ENCODE measurements at regions not wholly inside any gene's neighbourhood (a gene's known extent, or its start where the extent isn't known, plus 50 kb on each side); places are given as distances from the start of the nearest gene placed in this dataset.

DNA sequence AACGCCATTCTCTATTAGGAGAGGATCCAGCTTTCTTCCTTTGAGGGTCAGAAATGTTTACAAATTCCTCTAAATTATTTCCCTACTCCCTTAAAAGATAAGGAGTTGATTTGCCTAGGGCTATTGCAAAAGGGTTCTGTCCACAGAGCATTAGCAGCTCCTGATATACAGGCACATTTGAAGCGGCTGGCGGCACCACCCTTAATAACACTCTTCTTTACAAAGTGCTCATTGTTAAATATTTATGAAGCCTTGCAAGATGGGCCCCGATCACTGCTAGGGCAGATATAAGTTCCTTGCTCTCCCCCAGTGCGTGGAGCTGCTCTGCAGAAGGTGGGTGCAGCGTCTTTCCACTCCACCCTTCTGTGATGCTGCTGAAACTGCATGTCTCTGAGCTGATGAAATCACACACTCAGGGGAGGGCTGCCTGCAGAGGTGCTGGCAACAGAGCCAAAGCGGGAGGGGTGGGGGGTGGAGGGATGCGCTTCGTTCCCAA, 116.7 kb upstream of the NTM start:
- Histone ChIP-seq H3K36me3 (ENCODE audit: control insufficient read depth, insufficient read depth, low read length) (no peaks in the 10 kb centered on the region), H2BK15ac (replicated peaks; ENCODE audit: low read depth) (no peak overlapping the region), H2BK120ac (ENCODE audit: low read depth, low read length) (peak overlapping the region; percentile 95), H3K79me1 (ENCODE audit: low read length) (no peaks in the 10 kb centered on the region), H2AK5ac (ENCODE audit: low read length) (no peak overlapping the region), H3K9ac (ENCODE audit: low read length) (peak overlapping the region; percentile 57), H4K8ac (ENCODE audit: low read depth, low read length) (no peak overlapping the region), H4K5ac (ENCODE audit: low read length) (peak overlapping the region; percentile 5), H3K23ac (ENCODE audit: low read length) (no peak overlapping the region), H3K27ac (ENCODE audit: low read depth, low read length) (peak overlapping the region; percentile 97), H3K4me1 (ENCODE audit: control insufficient read depth, low read depth, low read length) (peaks cover 3% of the 10 kb centered on the region), H3K4me3 (ENCODE audit: low read length) (no peak overlapping the region), H3K56ac (ENCODE audit: low read length) (peak overlapping the region; percentile 88), H3K4me2 (ENCODE audit: low read length) (peak overlapping the region; percentile 43), H2BK5ac (ENCODE audit: low read length) (peak overlapping the region; percentile 87), H3K27me3 (ENCODE audit: insufficient read depth, low read length, poor library complexity) (no peaks in the 10 kb centered on the region), H3K4ac (ENCODE audit: low read depth, low read length) (no peak overlapping the region), H3K18ac (ENCODE audit: low read length) (peak overlapping the region; percentile 99), H3K79me2 (ENCODE audit: control insufficient read depth, insufficient read depth, low read length) (no peaks in the 10 kb centered on the region)
- DNase-seq, result peak; percentile 96
- WGBS (ENCODE audit: extremely low coverage, insufficient coverage, low lambda C conversion rate), result no CpG with 5 or more reads among the region's 9 CpGs

DNA sequence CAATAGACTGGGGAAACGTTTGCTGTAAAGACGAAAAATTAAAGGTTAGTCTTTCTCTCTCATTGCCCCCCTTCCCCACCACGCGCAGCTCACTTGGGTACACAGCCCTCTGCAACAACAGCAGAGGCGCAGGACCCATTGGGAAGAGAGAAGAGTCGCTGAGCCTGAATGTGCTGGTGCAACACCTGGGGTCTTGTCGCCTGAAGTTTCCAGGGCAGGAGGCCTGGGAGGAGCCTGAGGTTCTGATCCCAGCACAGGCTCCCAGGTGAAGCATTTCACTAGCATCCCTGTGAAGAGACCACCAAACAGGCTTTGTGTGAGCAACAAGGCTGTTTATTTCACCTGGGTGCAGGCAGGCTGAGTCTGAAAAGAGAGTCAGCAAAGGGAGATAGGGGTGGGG, 116.2 kb upstream of the NTM start:
- peak overlapping the region; percentile 59 for H2BK5ac ChIP-seq (ENCODE audit: low read length)
- peak overlapping the region; percentile 99 for H3K18ac ChIP-seq (ENCODE audit: low read length)
- H3K79me1 ChIP-seq (ENCODE audit: low read length), result no peaks in the 10 kb centered on the region
- no peak overlapping the region for H4K5ac ChIP-seq (ENCODE audit: low read length)
- H3K4me3 ChIP-seq (ENCODE audit: low read length), result no peak overlapping the region
- peak overlapping the region; percentile 96 for H3K4ac ChIP-seq (ENCODE audit: low read depth, low read length)
- no peaks in the 10 kb centered on the region for H3K36me3 ChIP-seq (ENCODE audit: control insufficient read depth, insufficient read depth, low read length)
- peaks cover 3% of the 10 kb centered on the region for H3K4me1 ChIP-seq (ENCODE audit: control insufficient read depth, low read depth, low read length)
- H3K56ac ChIP-seq (ENCODE audit: low read length), result peak overlapping the region; percentile 76
- peak overlapping the region; percentile 97 for H3K27ac ChIP-seq (ENCODE audit: low read depth, low read length)
- no peak overlapping the region for H3K23ac ChIP-seq (ENCODE audit: low read length)
- H3K79me2 ChIP-seq (ENCODE audit: control insufficient read depth, insufficient read depth, low read length), result no peaks in the 10 kb centered on the region
- peak overlapping the region; percentile 41 for H3K9ac ChIP-seq (ENCODE audit: low read length)
- no peak overlapping the region for H4K8ac ChIP-seq (ENCODE audit: low read depth, low read length)
- H2AK5ac ChIP-seq (ENCODE audit: low read length), result no peak overlapping the region
- H2BK120ac ChIP-seq (ENCODE audit: low read depth, low read length), result peak overlapping the region; percentile 95
- no peaks in the 10 kb centered on the region for H3K27me3 ChIP-seq (ENCODE audit: insufficient read depth, low read length, poor library complexity)
- no CpG with 5 or more reads among the region's 7 CpGs for WGBS (ENCODE audit: extremely low coverage, insufficient coverage, low lambda C conversion rate)
- H3K4me2 ChIP-seq (ENCODE audit: low read length), result no peak overlapping the region
- peak; percentile 88 for DNase-seq
- peak overlapping the region; percentile 87 for H2BK15ac ChIP-seq (replicated peaks; ENCODE audit: low read depth)

DNA sequence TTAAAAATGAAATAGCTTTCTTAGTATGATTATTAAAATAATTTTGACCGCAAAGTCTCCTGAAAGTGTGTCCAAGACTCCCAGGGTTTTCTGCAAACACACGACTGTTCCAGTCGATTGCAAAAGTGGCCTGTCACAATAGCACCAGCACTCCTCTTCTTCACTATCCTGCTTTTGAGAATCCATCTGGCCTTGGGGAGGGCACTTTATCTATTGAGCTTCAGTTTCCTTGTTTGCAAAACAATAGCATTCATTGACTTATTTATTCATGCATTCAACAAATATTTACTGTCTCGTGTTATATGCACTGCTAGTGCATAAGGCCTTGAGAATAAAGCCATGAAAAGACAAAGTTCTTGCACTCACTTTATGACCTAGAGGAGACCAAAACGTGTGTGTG, 96.2 kb upstream of the NTM start:
- Histone ChIP-seq H3K4me1 (ENCODE audit: control insufficient read depth, low read depth, low read length) (no peaks in the 10 kb centered on the region), H3K79me2 (ENCODE audit: control insufficient read depth, insufficient read depth, low read length) (no peaks in the 10 kb centered on the region), H4K5ac (ENCODE audit: low read length) (no peak overlapping the region), H3K56ac (ENCODE audit: low read length) (no peak overlapping the region), H3K4me3 (ENCODE audit: low read length) (no peak overlapping the region), H3K36me3 (ENCODE audit: control insufficient read depth, insufficient read depth, low read length) (no peaks in the 10 kb centered on the region), H3K27ac (ENCODE audit: low read depth, low read length) (no peak overlapping the region), H3K27me3 (ENCODE audit: insufficient read depth, low read length, poor library complexity) (no peaks in the 10 kb centered on the region), H3K4ac (ENCODE audit: low read depth, low read length) (no peak overlapping the region), H3K9ac (ENCODE audit: low read length) (no peak overlapping the region), H4K8ac (ENCODE audit: low read depth, low read length) (no peak overlapping the region), H3K4me2 (ENCODE audit: low read length) (no peak overlapping the region), H2BK15ac (replicated peaks; ENCODE audit: low read depth) (no peak overlapping the region), H2BK120ac (ENCODE audit: low read depth, low read length) (no peak overlapping the region), H2BK5ac (ENCODE audit: low read length) (no peak overlapping the region), H3K18ac (ENCODE audit: low read length) (no peak overlapping the region), H2AK5ac (ENCODE audit: low read length) (no peak overlapping the region), H3K79me1 (ENCODE audit: low read length) (no peaks in the 10 kb centered on the region), H3K23ac (ENCODE audit: low read length) (no peak overlapping the region)
- DNase-seq, result no peak
- no CpG with 5 or more reads among the region's 5 CpGs for WGBS (ENCODE audit: extremely low coverage, insufficient coverage, low lambda C conversion rate)

DNA sequence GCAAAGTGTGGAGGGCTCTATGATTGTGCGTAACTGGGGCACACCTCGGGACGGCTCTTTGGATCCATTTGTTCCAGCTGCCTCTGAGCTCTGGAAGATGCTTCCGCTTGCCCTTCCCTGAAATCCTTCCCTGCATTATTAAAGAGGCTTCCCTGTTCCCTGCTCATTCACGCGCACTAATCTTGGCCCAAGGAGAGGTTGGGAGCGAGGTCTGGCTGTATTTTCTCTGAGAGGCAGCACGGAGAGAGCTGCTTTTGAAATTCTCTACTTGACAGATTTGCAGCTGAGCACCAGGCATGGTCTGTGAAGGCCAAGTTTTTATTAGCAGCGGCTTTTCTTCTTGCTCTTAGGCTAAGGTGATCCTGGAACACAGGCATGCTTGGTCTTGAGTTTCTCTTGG, 94.8 kb upstream of the NTM start:
- Histone ChIP-seq H3K56ac (ENCODE audit: low read length) (no peak overlapping the region), H3K79me1 (ENCODE audit: low read length) (no peaks in the 10 kb centered on the region), H3K36me3 (ENCODE audit: control insufficient read depth, insufficient read depth, low read length) (no peaks in the 10 kb centered on the region), H3K4me1 (ENCODE audit: control insufficient read depth, low read depth, low read length) (no peaks in the 10 kb centered on the region), H4K8ac (ENCODE audit: low read depth, low read length) (no peak overlapping the region), H2AK5ac (ENCODE audit: low read length) (no peak overlapping the region), H3K4me2 (ENCODE audit: low read length) (no peak overlapping the region), H4K5ac (ENCODE audit: low read length) (no peak overlapping the region), H3K9ac (ENCODE audit: low read length) (no peak overlapping the region), H3K4ac (ENCODE audit: low read depth, low read length) (no peak overlapping the region), H3K4me3 (ENCODE audit: low read length) (no peak overlapping the region), H3K18ac (ENCODE audit: low read length) (peak overlapping the region; percentile 7), H2BK5ac (ENCODE audit: low read length) (no peak overlapping the region), H3K23ac (ENCODE audit: low read length) (no peak overlapping the region), H3K27me3 (ENCODE audit: insufficient read depth, low read length, poor library complexity) (no peaks in the 10 kb centered on the region), H2BK15ac (replicated peaks; ENCODE audit: low read depth) (no peak overlapping the region), H2BK120ac (ENCODE audit: low read depth, low read length) (no peak overlapping the region), H3K27ac (ENCODE audit: low read depth, low read length) (no peak overlapping the region), H3K79me2 (ENCODE audit: control insufficient read depth, insufficient read depth, low read length) (no peaks in the 10 kb centered on the region)
- no CpG with 5 or more reads among the region's 9 CpGs for WGBS (ENCODE audit: extremely low coverage, insufficient coverage, low lambda C conversion rate)
- no peak for DNase-seq

DNA sequence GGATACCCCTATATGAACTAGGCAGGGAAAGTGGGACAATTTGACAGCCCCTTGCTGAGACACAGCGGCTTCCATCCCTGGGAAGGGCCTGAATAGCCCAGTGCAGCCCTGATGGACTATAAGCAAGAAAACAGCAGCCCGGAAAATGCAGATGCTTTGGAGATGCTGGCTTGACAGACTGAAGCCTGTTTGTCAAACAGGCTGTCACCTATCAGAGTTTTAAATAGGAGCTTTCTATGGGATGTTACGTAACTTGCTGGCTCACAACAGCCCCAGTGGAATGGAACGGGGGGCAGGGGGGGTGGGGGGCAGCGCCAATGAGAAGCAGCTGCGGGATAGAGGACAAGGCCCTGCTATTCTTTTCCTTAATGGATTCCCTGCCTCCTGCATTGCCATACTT, 91.9 kb upstream of the NTM start:
- Histone ChIP-seq H3K36me3 (ENCODE audit: control insufficient read depth, insufficient read depth, low read length) (no peaks in the 10 kb centered on the region), H3K23ac (ENCODE audit: low read length) (no peak overlapping the region), H3K4me3 (ENCODE audit: low read length) (no peak overlapping the region), H4K5ac (ENCODE audit: low read length) (no peak overlapping the region), H3K4me1 (ENCODE audit: control insufficient read depth, low read depth, low read length) (no peaks in the 10 kb centered on the region), H3K4me2 (ENCODE audit: low read length) (no peak overlapping the region), H3K9ac (ENCODE audit: low read length) (no peak overlapping the region), H2AK5ac (ENCODE audit: low read length) (no peak overlapping the region), H4K8ac (ENCODE audit: low read depth, low read length) (no peak overlapping the region), H3K79me1 (ENCODE audit: low read length) (no peaks in the 10 kb centered on the region), H2BK5ac (ENCODE audit: low read length) (no peak overlapping the region), H3K27ac (ENCODE audit: low read depth, low read length) (no peak overlapping the region), H2BK120ac (ENCODE audit: low read depth, low read length) (no peak overlapping the region), H3K56ac (ENCODE audit: low read length) (no peak overlapping the region), H3K27me3 (ENCODE audit: insufficient read depth, low read length, poor library complexity) (no peaks in the 10 kb centered on the region), H3K18ac (ENCODE audit: low read length) (no peak overlapping the region), H3K4ac (ENCODE audit: low read depth, low read length) (no peak overlapping the region), H3K79me2 (ENCODE audit: control insufficient read depth, insufficient read depth, low read length) (no peaks in the 10 kb centered on the region), H2BK15ac (replicated peaks; ENCODE audit: low read depth) (no peak overlapping the region)
- DNase-seq, result no peak
- no CpG with 5 or more reads among the region's 6 CpGs for WGBS (ENCODE audit: extremely low coverage, insufficient coverage, low lambda C conversion rate)

DNA sequence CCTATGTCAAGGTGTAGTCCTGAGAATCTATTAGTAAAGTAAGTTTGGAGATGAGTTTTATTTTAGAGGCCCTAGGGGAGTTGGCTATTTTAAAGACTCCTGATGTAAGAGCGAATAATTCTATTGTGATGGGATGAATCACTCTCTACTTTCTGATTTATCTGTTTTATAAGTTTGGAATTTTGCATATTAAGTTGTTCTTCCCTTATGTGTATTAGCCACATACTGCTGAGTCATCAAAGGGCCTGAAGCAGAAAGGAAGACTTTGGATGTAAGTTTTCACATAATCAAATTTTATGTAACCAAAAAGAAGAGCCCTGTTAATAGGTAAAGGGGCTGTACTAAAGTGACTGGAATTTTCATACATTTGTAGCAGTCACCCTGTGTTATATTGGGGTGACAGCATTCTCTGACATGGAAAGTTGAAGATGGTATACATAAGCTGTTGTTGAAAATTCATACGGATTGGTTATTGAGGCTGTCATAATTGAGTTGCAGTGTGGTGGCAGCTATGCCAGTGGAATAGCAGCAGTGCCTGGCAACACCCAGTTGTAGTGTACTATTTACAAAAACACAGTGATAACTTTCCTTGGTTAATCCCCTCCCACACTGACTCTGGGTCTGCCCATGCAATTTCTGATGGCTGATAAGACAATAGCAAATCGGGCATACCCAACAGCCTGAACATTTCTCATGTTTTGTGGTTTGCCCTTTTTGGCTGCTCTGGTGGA, 90.6 kb upstream of the NTM start:
- H3K18ac ChIP-seq (ENCODE audit: low read length), result no peak overlapping the region
- H3K4me3 ChIP-seq (ENCODE audit: low read length), result no peak overlapping the region
- no peak overlapping the region for H2BK15ac ChIP-seq (replicated peaks; ENCODE audit: low read depth)
- no peaks in the 10 kb centered on the region for H3K27me3 ChIP-seq (ENCODE audit: insufficient read depth, low read length, poor library complexity)
- H2AK5ac ChIP-seq (ENCODE audit: low read length), result no peak overlapping the region
- H4K5ac ChIP-seq (ENCODE audit: low read length), result no peak overlapping the region
- no peak overlapping the region for H4K8ac ChIP-seq (ENCODE audit: low read depth, low read length)
- no peak overlapping the region for H3K9ac ChIP-seq (ENCODE audit: low read length)
- no peaks in the 10 kb centered on the region for H3K79me2 ChIP-seq (ENCODE audit: control insufficient read depth, insufficient read depth, low read length)
- DNase-seq, result no peak
- H3K4me1 ChIP-seq (ENCODE audit: control insufficient read depth, low read depth, low read length), result no peaks in the 10 kb centered on the region
- no peaks in the 10 kb centered on the region for H3K36me3 ChIP-seq (ENCODE audit: control insufficient read depth, insufficient read depth, low read length)
- no peak overlapping the region for H3K27ac ChIP-seq (ENCODE audit: low read depth, low read length)
- no CpG with 5 or more reads among the region's 3 CpGs for WGBS (ENCODE audit: extremely low coverage, insufficient coverage, low lambda C conversion rate)
- no peak overlapping the region for H3K23ac ChIP-seq (ENCODE audit: low read length)
- H2BK5ac ChIP-seq (ENCODE audit: low read length), result no peak overlapping the region
- H2BK120ac ChIP-seq (ENCODE audit: low read depth, low read length), result no peak overlapping the region
- no peak overlapping the region for H3K56ac ChIP-seq (ENCODE audit: low read length)
- H3K4ac ChIP-seq (ENCODE audit: low read depth, low read length), result no peak overlapping the region
- H3K79me1 ChIP-seq (ENCODE audit: low read length), result no peaks in the 10 kb centered on the region
- H3K4me2 ChIP-seq (ENCODE audit: low read length), result no peak overlapping the region

All from mesendoderm (in vitro differentiated cells).